ENCODE measurements at regions not wholly inside any gene's neighbourhood (a gene's known extent, or its start where the extent isn't known, plus 50 kb on each side); places are given as distances from the start of the nearest gene placed in this dataset.

- peaks cover 16% of the 10 kb centered on the region for H3K4me1 ChIP-seq (ENCODE audit: control insufficient read depth, insufficient read depth, low read length)
- H3K9ac ChIP-seq (ENCODE audit: low read length): no peak overlapping the region
- no peaks in the 10 kb centered on the region for H3K36me3 ChIP-seq (ENCODE audit: control insufficient read depth, insufficient read depth, low read length)
- H3K4me3 ChIP-seq (ENCODE audit: low read length): no peak overlapping the region
- no peaks in the 10 kb centered on the region for H3K27me3 ChIP-seq (ENCODE audit: control insufficient read depth, insufficient read depth, low read length)
- peak overlapping the region; percentile 54 for H3K27ac ChIP-seq (ENCODE audit: low read depth, low read length)
Observed at GRCh38 chr12:58593557-58594304, 326.6 kb downstream of the LRIG3 start.

- no peak overlapping the region for H3K27ac ChIP-seq (ENCODE audit: low read depth, low read length)
- no peak overlapping the region for H3K9ac ChIP-seq (ENCODE audit: low read length)
Observed at GRCh38 chr12:58596381-58596780, 323.9 kb downstream of the LRIG3 start.

GRCh38 chr12:58601529-58601928, 318.8 kb downstream of the LRIG3 start:
- no peaks in the 10 kb centered on the region for H3K36me3 ChIP-seq (ENCODE audit: control insufficient read depth, insufficient read depth, low read length)
- no peak overlapping the region for H3K9ac ChIP-seq (ENCODE audit: low read length)
- H3K27me3 ChIP-seq (ENCODE audit: control insufficient read depth, insufficient read depth, low read length): no peaks in the 10 kb centered on the region
- H3K4me1 ChIP-seq (ENCODE audit: control insufficient read depth, insufficient read depth, low read length): no peaks in the 10 kb centered on the region
- H3K4me3 ChIP-seq (ENCODE audit: low read length): no peak overlapping the region
- no peak overlapping the region for H3K27ac ChIP-seq (ENCODE audit: low read depth, low read length)

More at GRCh38 chr12:58596381-58596780, 323.9 kb downstream of the LRIG3 start:
- peaks cover 16% of the 10 kb centered on the region for H3K4me1 ChIP-seq (ENCODE audit: control insufficient read depth, insufficient read depth, low read length)
- no peak overlapping the region for H3K4me3 ChIP-seq (ENCODE audit: low read length)
- H3K27me3 ChIP-seq (ENCODE audit: control insufficient read depth, insufficient read depth, low read length): no peaks in the 10 kb centered on the region
- H3K36me3 ChIP-seq (ENCODE audit: control insufficient read depth, insufficient read depth, low read length): no peaks in the 10 kb centered on the region

- no peak overlapping the region for H3K4me3 ChIP-seq (ENCODE audit: low read length)
- H3K9ac ChIP-seq (ENCODE audit: low read length): no peak overlapping the region
- H3K27ac ChIP-seq (ENCODE audit: low read depth, low read length): no peak overlapping the region
- no peaks in the 10 kb centered on the region for H3K4me1 ChIP-seq (ENCODE audit: control insufficient read depth, insufficient read depth, low read length)
- H3K36me3 ChIP-seq (ENCODE audit: control insufficient read depth, insufficient read depth, low read length): no peaks in the 10 kb centered on the region
- no peaks in the 10 kb centered on the region for H3K27me3 ChIP-seq (ENCODE audit: control insufficient read depth, insufficient read depth, low read length)
Observed at GRCh38 chr12:58602179-58602578, 318.1 kb downstream of the LRIG3 start.

GRCh38 chr12:58602736-58603135, 317.6 kb downstream of the LRIG3 start:
- no peaks in the 10 kb centered on the region for H3K27me3 ChIP-seq (ENCODE audit: control insufficient read depth, insufficient read depth, low read length)
- no peak overlapping the region for H3K4me3 ChIP-seq (ENCODE audit: low read length)
- H3K36me3 ChIP-seq (ENCODE audit: control insufficient read depth, insufficient read depth, low read length): no peaks in the 10 kb centered on the region
- no peaks in the 10 kb centered on the region for H3K4me1 ChIP-seq (ENCODE audit: control insufficient read depth, insufficient read depth, low read length)
- H3K27ac ChIP-seq (ENCODE audit: low read depth, low read length): no peak overlapping the region
- H3K9ac ChIP-seq (ENCODE audit: low read length): no peak overlapping the region

- H3K27ac ChIP-seq (ENCODE audit: low read depth, low read length): no peak overlapping the region
- no peak overlapping the region for H3K9ac ChIP-seq (ENCODE audit: low read length)
- H3K4me3 ChIP-seq (ENCODE audit: low read length): no peak overlapping the region
- H3K27me3 ChIP-seq (ENCODE audit: control insufficient read depth, insufficient read depth, low read length): no peaks in the 10 kb centered on the region
- H3K36me3 ChIP-seq (ENCODE audit: control insufficient read depth, insufficient read depth, low read length): no peaks in the 10 kb centered on the region
- H3K4me1 ChIP-seq (ENCODE audit: control insufficient read depth, insufficient read depth, low read length): no peaks in the 10 kb centered on the region
Observed at GRCh38 chr12:58607805-58608204, 312.5 kb downstream of the LRIG3 start.

GRCh38 chr12:58608711-58609110, 311.6 kb downstream of the LRIG3 start:
- H3K36me3 ChIP-seq (ENCODE audit: control insufficient read depth, insufficient read depth, low read length): no peaks in the 10 kb centered on the region
- H3K4me1 ChIP-seq (ENCODE audit: control insufficient read depth, insufficient read depth, low read length): no peaks in the 10 kb centered on the region

GRCh38 chr12:58615047-58615446, 305.3 kb downstream of the LRIG3 start:
- no peaks in the 10 kb centered on the region for H3K4me1 ChIP-seq (ENCODE audit: control insufficient read depth, insufficient read depth, low read length)
- H3K27me3 ChIP-seq (ENCODE audit: control insufficient read depth, insufficient read depth, low read length): no peaks in the 10 kb centered on the region
- no peak overlapping the region for H3K4me3 ChIP-seq (ENCODE audit: low read length)
- no peak overlapping the region for H3K27ac ChIP-seq (ENCODE audit: low read depth, low read length)
- H3K9ac ChIP-seq (ENCODE audit: low read length): no peak overlapping the region
- no peaks in the 10 kb centered on the region for H3K36me3 ChIP-seq (ENCODE audit: control insufficient read depth, insufficient read depth, low read length)

More at GRCh38 chr12:58608711-58609110, 311.6 kb downstream of the LRIG3 start:
- Histone ChIP-seq H3K4me3 (ENCODE audit: low read length) (no peak overlapping the region), H3K9ac (ENCODE audit: low read length) (no peak overlapping the region), H3K27me3 (ENCODE audit: control insufficient read depth, insufficient read depth, low read length) (no peaks in the 10 kb centered on the region), H3K27ac (ENCODE audit: low read depth, low read length) (no peak overlapping the region)

- no peak overlapping the region for H3K9ac ChIP-seq (ENCODE audit: low read length)
- H3K4me3 ChIP-seq (ENCODE audit: low read length): no peak overlapping the region
- H3K4me1 ChIP-seq (ENCODE audit: control insufficient read depth, insufficient read depth, low read length): no peaks in the 10 kb centered on the region
- H3K27ac ChIP-seq (ENCODE audit: low read depth, low read length): no peak overlapping the region
- no peaks in the 10 kb centered on the region for H3K27me3 ChIP-seq (ENCODE audit: control insufficient read depth, insufficient read depth, low read length)
- H3K36me3 ChIP-seq (ENCODE audit: control insufficient read depth, insufficient read depth, low read length): no peaks in the 10 kb centered on the region
Observed at GRCh38 chr12:58615576-58615975, 304.7 kb downstream of the LRIG3 start.

GRCh38 chr12:58616618-58617017, 303.7 kb downstream of the LRIG3 start:
- H3K4me3 ChIP-seq (ENCODE audit: low read length): no peak overlapping the region
- no peaks in the 10 kb centered on the region for H3K27me3 ChIP-seq (ENCODE audit: control insufficient read depth, insufficient read depth, low read length)
- no peak overlapping the region for H3K9ac ChIP-seq (ENCODE audit: low read length)
- no peak overlapping the region for H3K27ac ChIP-seq (ENCODE audit: low read depth, low read length)
- H3K4me1 ChIP-seq (ENCODE audit: control insufficient read depth, insufficient read depth, low read length): no peaks in the 10 kb centered on the region
- H3K36me3 ChIP-seq (ENCODE audit: control insufficient read depth, insufficient read depth, low read length): no peaks in the 10 kb centered on the region

- no peaks in the 10 kb centered on the region for H3K36me3 ChIP-seq (ENCODE audit: control insufficient read depth, insufficient read depth, low read length)
- no peaks in the 10 kb centered on the region for H3K4me1 ChIP-seq (ENCODE audit: control insufficient read depth, insufficient read depth, low read length)
- H3K4me3 ChIP-seq (ENCODE audit: low read length): no peak overlapping the region
- H3K9ac ChIP-seq (ENCODE audit: low read length): no peak overlapping the region
- H3K27me3 ChIP-seq (ENCODE audit: control insufficient read depth, insufficient read depth, low read length): no peaks in the 10 kb centered on the region
- no peak overlapping the region for H3K27ac ChIP-seq (ENCODE audit: low read depth, low read length)
Observed at GRCh38 chr12:58621126-58621525, 299.2 kb downstream of the LRIG3 start.

GRCh38 chr12:58629376-58629775, 290.9 kb downstream of the LRIG3 start:
- Histone ChIP-seq H3K27ac (ENCODE audit: low read depth, low read length) (no peak overlapping the region), H3K4me1 (ENCODE audit: control insufficient read depth, insufficient read depth, low read length) (no peaks in the 10 kb centered on the region), H3K9ac (ENCODE audit: low read length) (no peak overlapping the region), H3K36me3 (ENCODE audit: control insufficient read depth, insufficient read depth, low read length) (no peaks in the 10 kb centered on the region), H3K27me3 (ENCODE audit: control insufficient read depth, insufficient read depth, low read length) (no peaks in the 10 kb centered on the region), H3K4me3 (ENCODE audit: low read length) (no peak overlapping the region)

- no peaks in the 10 kb centered on the region for H3K36me3 ChIP-seq (ENCODE audit: control insufficient read depth, insufficient read depth, low read length)
- no peak overlapping the region for H3K4me3 ChIP-seq (ENCODE audit: low read length)
- H3K27me3 ChIP-seq (ENCODE audit: control insufficient read depth, insufficient read depth, low read length): no peaks in the 10 kb centered on the region
- H3K4me1 ChIP-seq (ENCODE audit: control insufficient read depth, insufficient read depth, low read length): no peaks in the 10 kb centered on the region
- no peak overlapping the region for H3K27ac ChIP-seq (ENCODE audit: low read depth, low read length)
- no peak overlapping the region for H3K9ac ChIP-seq (ENCODE audit: low read length)
Observed at GRCh38 chr12:58633479-58633878, 286.8 kb downstream of the LRIG3 start.
